Neural crest cell (in vitro differentiated cells): ENCODE measurements at regions not wholly inside any gene's neighbourhood (a gene's known extent, or its start where the extent isn't known, plus 50 kb on each side); places are given as distances from the start of the nearest gene placed in this dataset.
A peak's percentile ranks its signal among the peaks of the same experiment; 100 is the strongest.

Source experiments
- DNase-seq: peaks from one replicate; pipeline ENCODE4 v3.0.0; 2021; ENCODE audit warnings: low read depth, mixed read lengths, low spot score
- H3K27ac Mint-ChIP-seq: one replicate; pipeline ENCODE4 v1.8.0; 2021; ENCODE audit warnings: mild to moderate bottlenecking, mixed read lengths; ENCODE audit not compliant: unreplicated experiment
- H3K27me3 Mint-ChIP-seq: 2 replicates; pipeline ENCODE4 v1.8.0; 2021; ENCODE audit warnings: low read depth, mild to moderate bottlenecking, mixed read lengths
- H3K36me3 Mint-ChIP-seq: 2 replicates; pipeline ENCODE4 v1.8.0; 2021; ENCODE audit warnings: low read depth, mild to moderate bottlenecking, mixed read lengths
- H3K4me1 Mint-ChIP-seq: 2 replicates; pipeline ENCODE4 v1.8.0; 2021; ENCODE audit warnings: mixed read lengths
- H3K4me3 Mint-ChIP-seq: one replicate; pipeline ENCODE4 v1.8.0; 2021; ENCODE audit warnings: mild to moderate bottlenecking, mixed read lengths
- H3K9me3 Mint-ChIP-seq: 2 replicates; pipeline ENCODE4 v1.8.0; 2021; ENCODE audit warnings: mixed read lengths
- TF ChIP-seq, protein P1 (sequence below): fragments of 200-600 bp; sonication (generic); conservative IDR thresholded peaks from 2 replicates; pipeline ENCODE4 v1.5.0; 2021; ENCODE audit warnings: antibody characterized with exemption, mild to moderate bottlenecking

GRCh38 chr13:50410921-50411746 is 395.9 kb downstream of the KCNRG start:
- H3K27me3 Mint-ChIP-seq, result no peaks in the 10 kb centered on the region
- peaks cover 7% of the 10 kb centered on the region for H3K36me3 Mint-ChIP-seq
- H3K27ac Mint-ChIP-seq, result peak overlapping the region; percentile 14
- no peak for DNase-seq
- TF ChIP-seq, protein P1, sequence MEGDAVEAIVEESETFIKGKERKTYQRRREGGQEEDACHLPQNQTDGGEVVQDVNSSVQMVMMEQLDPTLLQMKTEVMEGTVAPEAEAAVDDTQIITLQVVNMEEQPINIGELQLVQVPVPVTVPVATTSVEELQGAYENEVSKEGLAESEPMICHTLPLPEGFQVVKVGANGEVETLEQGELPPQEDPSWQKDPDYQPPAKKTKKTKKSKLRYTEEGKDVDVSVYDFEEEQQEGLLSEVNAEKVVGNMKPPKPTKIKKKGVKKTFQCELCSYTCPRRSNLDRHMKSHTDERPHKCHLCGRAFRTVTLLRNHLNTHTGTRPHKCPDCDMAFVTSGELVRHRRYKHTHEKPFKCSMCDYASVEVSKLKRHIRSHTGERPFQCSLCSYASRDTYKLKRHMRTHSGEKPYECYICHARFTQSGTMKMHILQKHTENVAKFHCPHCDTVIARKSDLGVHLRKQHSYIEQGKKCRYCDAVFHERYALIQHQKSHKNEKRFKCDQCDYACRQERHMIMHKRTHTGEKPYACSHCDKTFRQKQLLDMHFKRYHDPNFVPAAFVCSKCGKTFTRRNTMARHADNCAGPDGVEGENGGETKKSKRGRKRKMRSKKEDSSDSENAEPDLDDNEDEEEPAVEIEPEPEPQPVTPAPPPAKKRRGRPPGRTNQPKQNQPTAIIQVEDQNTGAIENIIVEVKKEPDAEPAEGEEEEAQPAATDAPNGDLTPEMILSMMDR, result no peak
- H3K9me3 Mint-ChIP-seq, result peaks cover 9% of the 10 kb centered on the region
- peaks cover 22% of the 10 kb centered on the region for H3K4me1 Mint-ChIP-seq
- no peak overlapping the region for H3K4me3 Mint-ChIP-seq

- no peak overlapping the region for H3K4me3 Mint-ChIP-seq
- peaks cover 7% of the 10 kb centered on the region for H3K36me3 Mint-ChIP-seq
These were observed 396.9 kb downstream of the KCNRG start for GRCh38 chr13:50412046-50412617.

DNA sequence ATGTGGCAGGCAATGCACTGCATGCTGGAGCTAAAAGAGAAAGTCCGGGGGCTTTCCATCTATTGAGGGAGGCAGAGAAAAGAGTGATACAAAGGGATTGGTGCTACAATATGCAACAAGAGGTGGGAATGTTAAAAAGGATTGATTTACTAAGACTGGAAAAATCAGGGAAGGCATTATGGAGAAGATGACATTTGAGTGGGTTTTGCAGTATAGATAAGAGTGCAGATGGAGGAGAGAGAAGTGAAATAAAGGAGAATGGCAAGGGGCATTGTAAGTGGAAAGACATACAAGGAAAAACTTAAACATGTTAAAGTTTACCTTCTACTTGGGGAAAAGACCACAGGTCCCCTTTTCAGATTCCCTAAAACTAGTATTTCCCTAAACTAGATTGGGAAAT is 399.4 kb downstream of the KCNRG start:
- H3K9me3 Mint-ChIP-seq, result peaks cover 9% of the 10 kb centered on the region
- peaks cover 24% of the 10 kb centered on the region for H3K4me1 Mint-ChIP-seq
- no peak overlapping the region for H3K27ac Mint-ChIP-seq
- peaks cover 7% of the 10 kb centered on the region for H3K36me3 Mint-ChIP-seq
- H3K4me3 Mint-ChIP-seq, result no peak overlapping the region
- no peak for DNase-seq
- TF ChIP-seq, protein P1, result no peak
- no peaks in the 10 kb centered on the region for H3K27me3 Mint-ChIP-seq

More at GRCh38 chr13:50412046-50412617, 396.9 kb downstream of the KCNRG start:
- Mint-ChIP-seq H3K27me3 (no peaks in the 10 kb centered on the region), H3K9me3 (peaks cover 7% of the 10 kb centered on the region), H3K27ac (no peak overlapping the region), H3K4me1 (peaks cover 18% of the 10 kb centered on the region)
- DNase-seq, result no peak
- TF ChIP-seq, protein P1, result no peak

- TF ChIP-seq, protein P1, result no peak
- Mint-ChIP-seq H3K9me3 (peaks cover 9% of the 10 kb centered on the region), H3K4me3 (no peak overlapping the region), H3K27me3 (no peaks in the 10 kb centered on the region), H3K27ac (no peak overlapping the region), H3K36me3 (peaks cover 7% of the 10 kb centered on the region), H3K4me1 (peaks cover 25% of the 10 kb centered on the region)
- no peak for DNase-seq
These were observed 400.2 kb downstream of the KCNRG start for GRCh38 chr13:50415428-50415827.

DNA sequence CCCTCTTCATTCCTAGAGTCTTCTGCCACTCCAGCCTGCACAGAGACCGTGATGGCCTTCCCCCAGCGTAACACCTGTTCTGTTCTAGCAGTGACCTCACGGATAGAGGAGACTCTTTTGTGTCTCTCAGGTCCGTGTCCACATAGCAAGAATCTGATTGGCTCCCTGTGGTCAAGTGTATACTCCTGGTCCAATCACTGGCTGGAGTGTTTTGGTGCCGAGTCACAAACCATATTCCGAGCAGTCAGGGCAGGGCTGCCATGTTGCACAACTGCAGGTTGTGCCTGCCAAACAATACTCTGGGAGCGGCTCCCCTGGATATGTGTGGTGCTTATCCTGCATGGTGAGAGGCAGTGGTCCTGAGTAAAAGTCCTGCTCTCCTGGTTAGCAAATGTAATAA is 402.4 kb downstream of the KCNRG start:
- peaks cover 9% of the 10 kb centered on the region for H3K9me3 Mint-ChIP-seq
- H3K4me3 Mint-ChIP-seq, result no peak overlapping the region
- no peaks in the 10 kb centered on the region for H3K27me3 Mint-ChIP-seq
- no peak for DNase-seq
- TF ChIP-seq, protein P1, result no peak
- H3K4me1 Mint-ChIP-seq, result peaks cover 11% of the 10 kb centered on the region
- no peak overlapping the region for H3K27ac Mint-ChIP-seq
- peaks cover 7% of the 10 kb centered on the region for H3K36me3 Mint-ChIP-seq
